HepG2 (cell line): ENCODE measurements at regions not wholly inside any gene's neighbourhood (a gene's known extent, or its start where the extent isn't known, plus 50 kb on each side); places are given as distances from the start of the nearest gene placed in this dataset.

ENCODE experiments used
- ATAC-seq: fragments of 200-7000 bp; cut with Tn5 transposase; 3 replicates; pipeline ENCODE4 v1.9.1; 2020; ENCODE audit warnings: mild to moderate bottlenecking, moderate library complexity
- BruUV-seq: library from RNA; stranded (reverse); fragments of 400-500 nt; replicated peaks from 2 replicates; lab custom pipeline; 2021; lab: Mats Ljungman, UMichigan
- CTCF ChIA-PET: fragments of 300-600 bp; formaldehyde crosslinking; extraction: SDS; loops from one replicate; lab custom pipeline; 2021; ENCODE audit warnings: low total read pairs, inconsistent platforms, low intra/inter-chr PET ratio; lab: Yijun Ruan, JAX
- POLR2A ChIA-PET: fragments of 350-600 bp; sonication (Branson Sonifier 250); formaldehyde crosslinking; loops from one replicate; lab custom pipeline; 2020; ENCODE audit warnings: antibody characterized with exemption, inconsistent platforms; lab: Yijun Ruan, JAX
- DNase-seq: peaks from one replicate; pipeline ENCODE4 v3.0.0-alpha.2; 2015; ENCODE audit warnings: low spot score
- FAIRE-seq: peaks from 3 replicates; lab custom pipeline; 2011; peaks lifted over from hg19 to GRCh38; lab: Jason Lieb, UNC
- H2AFZ ChIP-seq: one replicate; pipeline ENCODE4 v1.6.1; 2011; ENCODE audit warnings: low read length, inconsistent platforms
- H3K27ac ChIP-seq: fragments of 300-600 bp; 3 replicates; pipeline ENCODE4 v1.8.0; 2011; ENCODE audit warnings: mixed run types, mild to moderate bottlenecking, mixed read lengths, low read length, inconsistent platforms; ENCODE audit not compliant: insufficient read depth; ENCODE audit errors: extremely low read length
- H3K27me3 ChIP-seq, 2 experiments: fragments of 200-600 bp in 1 of 2; 2 replicates in 1 of 2; 3 replicates in 1 of 2; pipeline versions ENCODE4 v1.6.0 to v1.8.0; 2011; ENCODE audit warnings: low read length in 2 of 2, mild to moderate bottlenecking in 2 of 2, moderate library complexity in 2 of 2, inconsistent platforms in 1 of 2; ENCODE audit not compliant: insufficient read depth in 2 of 2, control insufficient read depth in 1 of 2
- H3K36me3 ChIP-seq, 2 experiments: fragments of 200-600 bp in 1 of 2; replicated peaks in 1 of 2; 2 replicates in 1 of 2; 3 replicates in 1 of 2; pipeline versions ENCODE4 v1.5.1 to v1.8.0; 2011; ENCODE audit warnings: low read length in 2 of 2, inconsistent platforms in 1 of 2; ENCODE audit not compliant: insufficient read depth in 2 of 2, control insufficient read depth in 1 of 2
- H3K4me1 ChIP-seq: 2 replicates; pipeline ENCODE4 v1.5.1; 2012; ENCODE audit warnings: low read length, inconsistent platforms; ENCODE audit not compliant: insufficient read depth
- H3K4me2 ChIP-seq: 2 replicates; pipeline ENCODE4 v1.6.0; 2011; ENCODE audit warnings: low read depth, low read length, inconsistent platforms
- H3K4me3 ChIP-seq, 3 experiments: fragments of 200-600 bp in 1 of 3; sonication (generic), shearing (Covaris generic) in 1 of 3; replicated peaks in 1 of 3; 2 replicates each; pipeline ENCODE4 v1.5.1; 2011 to 2016; ENCODE audit warnings: low read length in 3 of 3, inconsistent platforms in 2 of 3, low read depth in 2 of 3, mild to moderate bottlenecking in 2 of 3, control low read depth in 1 of 3, mixed read lengths in 1 of 3; ENCODE audit not compliant: insufficient read depth in 1 of 3
- H3K79me2 ChIP-seq: one replicate; pipeline ENCODE4 v1.6.1; 2011; ENCODE audit warnings: low read length, inconsistent platforms; ENCODE audit not compliant: insufficient read depth
- H3K9ac ChIP-seq: 2 replicates; pipeline ENCODE4 v1.6.0; 2011; ENCODE audit warnings: mild to moderate bottlenecking, low read depth, low read length, inconsistent platforms; ENCODE audit not compliant: insufficient read depth
- H3K9me3 ChIP-seq: 2 replicates; pipeline ENCODE4 v1.5.1; 2012; ENCODE audit warnings: mild to moderate bottlenecking, low read length
- H4K20me1 ChIP-seq: 2 replicates; pipeline ENCODE4 v1.6.0; 2011; ENCODE audit warnings: inconsistent platforms, mild to moderate bottlenecking, low read length, moderate library complexity; ENCODE audit not compliant: insufficient read depth
- ARID3A ChIP-seq: IDR thresholded peaks from 2 replicates; pipeline ENCODE4 v1.6.1; 2012; ENCODE audit warnings: low read depth, low read length, improper control_type of control experiment
- EED ChIP-seq: sonication (generic); formaldehyde crosslinking; IDR thresholded peaks from 2 replicates; pipeline ENCODE4 v1.5.0; 2020; ENCODE audit warnings: mild to moderate bottlenecking, missing genetic modification reagents
- GABPA ChIP-seq, 2 experiments: IDR thresholded peaks; 2 replicates each; pipeline ENCODE4 v1.6.1; 2011 to 2016; ENCODE audit warnings: low read depth in 2 of 2, low read length in 1 of 2, missing biosample characterization in 1 of 2, missing genetic modification characterization in 1 of 2
- HMGXB4 ChIP-seq, 2 experiments: sonication (generic) in 1 of 2; formaldehyde crosslinking in 1 of 2; IDR thresholded peaks; 2 replicates each; pipeline versions ENCODE4 v1.4.0 to v1.6.1; 2018 to 2020; ENCODE audit warnings: missing genetic modification reagents in 2 of 2, borderline replicate concordance in 1 of 2, low read depth in 1 of 2, mild to moderate bottlenecking in 1 of 2, missing biosample characterization in 1 of 2
- IRX3 ChIP-seq: sonication (generic); formaldehyde crosslinking; IDR thresholded peaks from 2 replicates; pipeline ENCODE4 v1.8.1; 2023; ENCODE audit warnings: mild to moderate bottlenecking, low read depth, missing genetic modification reagents, borderline replicate concordance
- NCOR1 ChIP-seq: fragments of 200-600 bp; sonication (generic); IDR thresholded peaks from 2 replicates; pipeline ENCODE4 v1.7.0; 2017; ENCODE audit warnings: antibody characterized with exemption, low read length, borderline replicate concordance
- NR2F2 ChIP-seq: IDR thresholded peaks from 2 replicates; pipeline ENCODE4 v1.6.1; 2012; ENCODE audit warnings: low read depth, inconsistent platforms, borderline replicate concordance
- PHF8 ChIP-seq: sonication (generic); formaldehyde crosslinking; IDR thresholded peaks from 2 replicates; pipeline ENCODE4 v1.5.0; 2020; ENCODE audit warnings: missing genetic modification reagents
- ZFP91 ChIP-seq: sonication (generic); formaldehyde crosslinking; IDR thresholded peaks from 2 replicates; pipeline ENCODE4 v1.9.0; 2022; ENCODE audit warnings: missing genetic modification reagents, mild to moderate bottlenecking, borderline replicate concordance
- ZFX ChIP-seq: sonication (generic); formaldehyde crosslinking; IDR thresholded peaks from 2 replicates; pipeline ENCODE4 v1.4.0; 2020; ENCODE audit warnings: mild to moderate bottlenecking, low read depth, missing genetic modification reagents, moderate library complexity
- ZNF678 ChIP-seq: sonication (generic); formaldehyde crosslinking; IDR thresholded peaks from 2 replicates; pipeline ENCODE4 v1.4.0; 2020; ENCODE audit warnings: mild to moderate bottlenecking, missing genetic modification reagents
- ZNF746 ChIP-seq: sonication (generic); formaldehyde crosslinking; IDR thresholded peaks from 2 replicates; pipeline ENCODE4 v1.8.0; 2022; ENCODE audit warnings: mild to moderate bottlenecking, missing genetic modification reagents
- ZNF83 ChIP-seq: sonication (generic); formaldehyde crosslinking; IDR thresholded peaks from 2 replicates; pipeline ENCODE4 v1.4.0; 2020; ENCODE audit warnings: missing genetic modification reagents, mild to moderate bottlenecking, borderline replicate concordance
- ZSCAN12 ChIP-seq: sonication (generic); formaldehyde crosslinking; IDR thresholded peaks from 2 replicates; pipeline ENCODE4 v1.9.0; 2021; ENCODE audit warnings: mild to moderate bottlenecking, missing genetic modification reagents
- ZSCAN20 ChIP-seq: sonication (generic); formaldehyde crosslinking; IDR thresholded peaks from 2 replicates; pipeline ENCODE4 v1.4.0; 2020; ENCODE audit warnings: missing genetic modification reagents, mild to moderate bottlenecking, borderline replicate concordance
- WGBS: methylation state at CpG from one replicate; pipeline ENCODE4 v1.1.6; 2017; ENCODE audit warnings: low lambda C conversion rate; 5-methylcytosine and 5-hydroxymethylcytosine counted together
- in situ Hi-C: cut with HindIII; loops from 2 replicates; pipeline ENCODE4 v1.10.0; 2017; ENCODE audit warnings: low pct_unique_long_range_greater_than_20kb; ENCODE audit not compliant: extremely low pct_ligation_motif_present
- intact Hi-C: fragments of 100-400 bp; cut with micrococcal nuclease; formaldehyde crosslinking; loops from one replicate; pipeline ENCODE4 v1.10.0; 2022; ENCODE audit not compliant: unreplicated experiment

- H3K4me3 ChIP-seq = no peak overlapping the region
- H3K27me3 ChIP-seq = no peaks in the 10 kb centered on the region; a peak in 1 of 5 replicates
- CTCF ChIA-PET = no interaction called here
- no peaks in the 10 kb centered on the region for H3K79me2 ChIP-seq
- FAIRE-seq (no peak), DNase-seq (no peak), ATAC-seq (no peak)
- intact Hi-C loops = no loop called here
- 2% methylated on average over 3 of the region's 5 CpGs for WGBS
- no peaks in the 10 kb centered on the region for H3K4me1 ChIP-seq
- no peak overlapping the region for H2AFZ ChIP-seq
- H3K36me3 ChIP-seq = no peaks in the 10 kb centered on the region
- no peaks in the 10 kb centered on the region for H4K20me1 ChIP-seq
- in situ Hi-C loops = no loop called here
- POLR2A ChIA-PET = no interaction called here
- no peak overlapping the region for H3K27ac ChIP-seq
- BruUV-seq = no TSS peak
- TF ChIP-seq IRX3 (no peak), PHF8 (CRISPR knock-in tag) (no peak), ZFP91 (CRISPR knock-in tag) (no peak), ZNF83 (no peak), NR2F2 (no peak)
- no peaks in the 10 kb centered on the region for H3K9me3 ChIP-seq
- H3K9ac ChIP-seq = no peak overlapping the region
- H3K4me2 ChIP-seq = no peak overlapping the region
Observed at GRCh38 chr7:26426096-26426495, 134.4 kb downstream of the SNX10 start.

- Histone ChIP-seq H3K36me3 (no peaks in the 10 kb centered on the region), H3K27me3 (no peaks in the 10 kb centered on the region; a peak in 1 of 5 replicates), H4K20me1 (no peaks in the 10 kb centered on the region), H3K9me3 (no peaks in the 10 kb centered on the region), H3K79me2 (no peaks in the 10 kb centered on the region), H3K9ac (no peak overlapping the region), H3K4me2 (no peak overlapping the region), H3K4me1 (no peaks in the 10 kb centered on the region), H2AFZ (no peak overlapping the region), H3K4me3 (no peak overlapping the region), H3K27ac (no peak overlapping the region)
- ChIA-PET POLR2A (no interaction called here), CTCF (no interaction called here)
- FAIRE-seq (no peak), DNase-seq (no peak), ATAC-seq (no peak)
- in situ Hi-C loops (no loop called here), intact Hi-C loops (no loop called here)
- 34% methylated on average over 3 of the region's 3 CpGs for WGBS
- BruUV-seq = no TSS peak
- no peak for TF ChIP-seq EED (CRISPR knock-in tag)
- TF ChIP-seq ZNF746 (CRISPR knock-in tag) = no peak
- no peak for TF ChIP-seq ZNF678 (CRISPR knock-in tag)
- no peak for TF ChIP-seq ZFX (CRISPR knock-in tag)
- TF ChIP-seq HMGXB4 (CRISPR knock-in tag; IDR thresholded peaks at IDR 0.05; ENCODE audit: borderline replicate concordance in 1 of 2, low read depth in 1 of 2) = no peak
- TF ChIP-seq ZSCAN20 (CRISPR knock-in tag) = no peak
- no peak for TF ChIP-seq NCOR1
- no peak for TF ChIP-seq GABPA (IDR thresholded peaks at IDR 0.05; ENCODE audit: low read depth, low read length)
- TF ChIP-seq GABPA (CRISPR knock-in tag; IDR thresholded peaks at IDR 0.05; ENCODE audit: low read depth) = no peak
- no peak for TF ChIP-seq ZSCAN12 (CRISPR knock-in tag)
- TF ChIP-seq ARID3A = no peak
Observed at GRCh38 chr7:26428571-26428970, 136.9 kb downstream of the SNX10 start.
